SK-N-DZ (cell line): ENCODE measurements at regions not wholly inside any gene's neighbourhood (a gene's known extent, or its start where the extent isn't known, plus 50 kb on each side); places are given as distances from the start of the nearest gene placed in this dataset.
"Not testable (repeated sequence)": the region's sequence is repeated elsewhere in the genome, so short reads cannot be mapped to it uniquely, and the experiment has no call there.

ENCODE experiments used
- DNase-seq: peaks from one replicate; pipeline ENCODE4 v3.0.0-alpha.2; 2015; ENCODE audit warnings: low spot score

GRCh38 chr15:62270216-62270921 lies 105.3 kb upstream of the C2CD4B start:
- no peak for DNase-seq

- DNase-seq: no peak
These were observed 107.2 kb upstream of the C2CD4B start for GRCh38 chr15:62272290-62272689.

DNA sequence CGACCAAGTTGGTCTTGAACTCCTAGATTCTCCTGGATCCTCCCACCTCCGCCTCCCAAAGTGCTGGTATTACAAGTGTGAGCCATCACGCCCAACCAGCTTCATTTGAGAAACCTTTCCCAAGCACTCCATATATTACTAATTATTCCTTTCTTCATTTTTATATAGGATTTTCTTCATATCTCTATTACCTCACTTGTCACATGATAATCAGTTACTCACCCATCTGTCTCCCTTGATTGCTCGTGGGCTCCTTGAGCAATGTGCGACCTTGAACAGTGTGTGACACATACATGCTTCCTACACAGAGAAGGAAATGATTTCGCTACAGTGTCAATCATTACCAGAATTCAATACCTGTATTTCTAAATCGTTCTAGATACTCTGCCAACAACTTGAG lies 110.7 kb upstream of the C2CD4B start:
- DNase-seq: no peak

GRCh38 chr15:62277816-62278394 lies 112.8 kb upstream of the C2CD4B start:
- no peak for DNase-seq

DNA sequence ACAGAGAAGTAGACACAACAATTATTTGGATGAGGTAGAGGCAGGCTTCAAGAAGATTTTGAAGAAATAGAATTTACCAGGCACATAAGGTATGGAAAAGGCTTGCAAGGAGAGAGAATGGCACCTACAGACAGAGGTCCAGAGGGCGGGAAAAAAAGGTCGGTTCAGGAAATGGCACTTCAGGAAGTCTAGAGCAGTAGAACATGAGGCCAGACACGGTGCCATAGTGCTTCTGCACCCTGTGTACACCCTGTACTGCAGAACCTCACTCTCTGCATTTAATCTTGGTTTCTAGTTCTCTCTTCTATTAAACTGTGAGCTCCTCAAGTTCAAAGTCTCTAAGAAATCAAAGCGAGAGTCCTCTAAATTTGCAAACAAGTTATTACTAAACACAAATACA lies 113.4 kb upstream of the C2CD4B start:
- no peak for DNase-seq

DNA sequence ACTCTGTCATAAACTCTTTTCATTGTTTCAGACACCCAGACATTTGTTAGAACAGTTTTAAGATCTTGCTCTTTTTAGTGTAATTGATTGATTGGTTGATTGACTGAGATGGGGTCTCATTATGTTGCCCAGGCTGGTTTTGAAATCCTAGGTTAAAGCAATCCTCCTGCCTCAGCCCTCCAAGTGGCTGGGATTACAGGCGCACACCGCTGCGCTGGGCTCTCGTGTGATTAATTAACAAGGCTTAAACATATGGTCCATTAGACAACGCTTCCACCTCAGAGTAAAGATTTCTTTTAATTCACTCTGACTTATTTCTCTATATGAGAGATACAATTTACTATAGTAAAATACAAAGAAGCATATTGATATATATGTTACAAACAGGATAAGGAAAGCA lies 114.0 kb upstream of the C2CD4B start:
- DNase-seq: no peak

GRCh38 chr15:62280625-62281024 lies 115.5 kb upstream of the C2CD4B start:
- DNase-seq: no peak

GRCh38 chr15:62281801-62282200 lies 116.7 kb upstream of the C2CD4B start:
- not testable (repeated sequence) for DNase-seq

- DNase-seq: no peak
These were observed 122.2 kb upstream of the C2CD4B start for GRCh38 chr15:62287066-62287857.

- DNase-seq: no peak
These were observed 123.4 kb upstream of the C2CD4B start for GRCh38 chr15:62288361-62289017.

DNA sequence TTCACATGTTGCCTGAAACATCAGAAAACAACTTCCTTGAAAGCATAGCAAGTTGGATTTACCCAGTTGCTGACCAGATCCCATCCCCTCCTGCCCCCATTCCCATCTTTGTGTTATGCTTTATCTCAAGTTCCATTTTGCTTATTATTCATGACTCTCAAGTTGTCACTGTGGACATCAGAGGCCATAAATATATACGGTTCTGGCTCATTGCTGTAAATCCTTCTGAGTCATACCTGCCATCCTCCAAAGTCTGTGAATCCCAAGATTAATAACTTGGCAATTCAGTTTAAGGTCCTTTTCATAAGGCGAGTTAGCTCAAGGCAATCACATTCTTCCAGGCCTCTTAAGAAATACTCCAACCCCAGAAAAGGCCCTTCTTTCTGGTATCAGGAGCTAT lies 126.2 kb upstream of the C2CD4B start:
- peak; percentile 16 for DNase-seq

DNA sequence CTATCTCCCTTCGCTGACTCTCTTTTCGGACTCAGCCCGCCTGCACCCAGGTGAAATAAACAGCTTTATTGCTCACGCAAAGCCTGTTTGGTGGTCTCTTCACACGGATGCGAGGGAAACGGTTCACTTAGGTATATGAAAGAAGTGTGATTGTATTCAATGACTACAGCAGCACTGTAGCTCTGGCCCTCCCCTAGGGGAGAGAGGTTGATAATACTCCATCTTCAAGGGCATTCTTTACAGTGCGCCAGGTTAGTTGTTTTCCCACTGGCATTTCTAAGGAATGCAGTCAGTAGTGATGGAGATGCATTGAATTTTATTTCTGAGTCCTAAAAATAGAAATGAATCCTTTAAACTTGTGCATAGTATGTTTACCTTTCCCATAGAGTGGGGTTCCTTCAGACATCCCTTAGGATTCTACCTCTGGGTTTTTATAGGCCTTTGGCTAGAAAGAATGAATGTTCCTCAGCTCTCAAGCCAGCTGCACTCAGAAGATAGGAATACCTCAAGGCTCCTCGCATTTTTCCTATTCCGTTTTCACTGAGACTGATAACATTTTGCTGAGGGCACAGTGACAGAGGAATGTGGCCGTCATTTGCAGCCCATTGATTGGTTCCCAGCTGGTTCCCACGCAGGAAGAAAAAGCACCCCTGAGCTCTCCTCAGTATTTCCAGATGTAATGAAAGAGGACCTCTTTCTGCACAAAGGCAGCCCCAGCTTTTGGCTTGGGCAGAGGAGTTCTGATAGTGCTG lies 131.8 kb upstream of the C2CD4B start:
- no peak for DNase-seq

DNA sequence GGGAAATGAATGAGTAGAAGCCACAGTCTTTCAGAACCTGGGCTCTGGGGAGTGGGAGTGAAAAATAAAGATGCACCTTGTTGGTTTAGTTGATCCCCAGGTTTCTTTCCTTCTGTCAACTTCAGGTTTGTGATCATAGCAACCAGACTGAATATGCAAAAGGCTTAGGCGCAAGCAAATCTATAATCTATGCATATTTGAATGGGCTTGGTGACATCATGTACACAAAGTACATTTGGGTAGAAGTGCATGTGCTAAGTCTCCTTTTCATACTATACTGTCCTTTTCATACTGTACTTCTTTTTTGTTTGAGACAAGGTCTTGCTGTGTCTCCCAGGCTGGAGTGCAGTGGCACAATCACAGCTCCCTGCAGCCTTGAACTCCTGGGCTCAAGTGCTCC lies 132.4 kb upstream of the C2CD4B start:
- no peak for DNase-seq

- no peak for DNase-seq
These were observed 132.8 kb upstream of the C2CD4B start for GRCh38 chr15:62297933-62298332.

DNA sequence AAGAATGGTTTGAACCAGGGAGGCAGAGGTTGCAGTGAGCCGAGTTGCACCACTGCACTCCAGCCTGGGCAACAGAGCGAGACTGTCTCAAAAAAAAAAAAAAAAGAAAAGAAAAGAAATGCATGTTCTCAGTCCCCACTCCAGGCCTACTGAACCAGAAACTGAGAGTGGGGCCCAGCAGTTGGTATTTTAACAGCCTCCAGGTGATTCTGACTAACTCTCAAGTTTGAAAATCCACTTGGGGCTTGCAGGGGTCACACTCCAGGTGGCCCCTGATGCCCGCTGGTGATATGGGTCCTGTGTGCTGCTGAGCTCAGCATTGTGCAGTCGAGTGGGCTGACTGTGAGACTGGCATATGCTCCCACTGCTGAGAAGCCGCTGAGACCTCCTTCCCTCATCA lies 133.7 kb upstream of the C2CD4B start:
- DNase-seq: no peak

DNA sequence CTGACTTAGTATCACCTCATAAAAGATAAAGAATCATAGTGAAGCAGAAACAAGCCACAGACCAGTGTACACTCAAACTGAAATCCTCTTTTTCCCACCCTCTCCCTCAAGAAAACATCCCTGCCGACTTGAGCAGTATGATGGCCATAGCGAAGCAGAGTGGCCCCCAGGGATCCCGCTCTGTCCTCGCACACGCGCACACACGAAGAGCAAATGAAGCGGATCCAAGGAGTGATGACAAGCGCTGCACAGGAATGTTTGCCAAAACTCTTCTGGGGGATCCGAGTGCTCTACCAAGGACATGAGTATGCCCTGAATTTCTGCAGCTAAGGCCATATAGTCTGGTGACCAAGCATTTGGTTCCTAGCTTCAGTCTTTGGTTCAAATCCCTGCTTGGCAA lies 134.5 kb upstream of the C2CD4B start:
- no peak for DNase-seq

DNA sequence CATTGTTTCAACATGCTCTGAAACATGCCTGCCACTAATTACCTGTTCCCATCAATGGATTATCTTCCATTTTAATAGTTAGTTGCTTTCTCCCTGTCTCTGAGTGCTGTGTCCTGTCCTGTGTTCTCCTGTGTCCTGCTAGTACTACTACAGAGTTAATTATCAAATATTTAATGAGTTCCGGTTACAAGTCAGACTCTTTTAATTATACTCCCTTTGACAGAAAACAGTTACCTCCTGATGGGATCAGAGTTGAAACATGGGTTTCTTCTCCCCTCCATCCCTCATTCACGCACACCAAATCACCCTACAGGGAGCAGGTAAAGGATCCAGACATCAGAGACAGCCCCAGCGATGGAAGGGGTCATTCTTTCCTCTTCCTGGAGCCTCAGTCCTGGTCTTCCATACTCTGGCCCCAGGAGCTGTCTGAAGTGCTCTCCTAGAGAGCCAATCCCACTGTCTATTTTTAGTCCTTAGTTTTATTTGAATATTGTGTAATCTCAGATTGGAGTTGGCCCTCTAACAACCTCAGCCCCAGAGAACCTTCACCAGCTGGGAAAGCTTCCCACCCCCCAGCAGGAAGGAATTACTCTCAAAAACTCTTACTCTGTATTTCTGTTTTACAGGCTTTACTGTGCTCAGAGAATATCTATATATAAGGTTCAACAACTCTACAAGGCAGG lies 137.0 kb upstream of the C2CD4B start:
- peak; percentile 31 for DNase-seq

DNA sequence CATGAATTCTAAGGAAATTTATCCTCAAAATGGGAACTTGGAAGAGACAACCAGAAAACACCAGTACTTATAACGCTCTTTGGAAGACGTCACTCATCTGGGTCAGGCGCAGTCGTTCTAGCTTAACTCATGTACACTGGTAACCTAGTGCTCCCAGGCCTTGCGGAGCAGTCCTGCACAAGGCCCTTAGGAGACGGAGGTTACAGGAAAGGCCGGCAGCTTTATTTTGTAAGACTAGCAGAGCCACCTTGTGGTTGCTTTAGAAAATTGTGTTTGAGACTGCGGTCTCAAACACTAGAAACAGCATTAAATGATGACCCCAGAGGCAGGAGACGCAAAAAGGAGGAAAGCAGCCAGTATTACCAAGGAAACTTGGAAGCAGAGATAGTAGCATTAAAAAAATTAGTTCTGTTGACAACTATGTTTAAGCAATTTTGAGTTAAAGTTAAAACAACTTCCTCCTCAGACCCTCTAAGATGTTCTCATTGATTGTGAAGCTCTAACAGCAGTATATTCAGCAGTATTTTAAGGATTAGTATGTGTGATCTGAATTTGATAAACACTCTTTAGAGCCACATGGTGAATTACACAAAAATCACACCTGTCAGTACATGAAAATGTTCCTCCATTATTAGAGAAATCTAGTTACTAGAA lies 141.9 kb upstream of the C2CD4B start:
- DNase-seq: peak; percentile 88

- DNase-seq: no peak
These were observed 142.5 kb upstream of the C2CD4B start for GRCh38 chr15:62307551-62307950.

- DNase-seq: no peak
These were observed 151.5 kb upstream of the C2CD4B start for GRCh38 chr15:62316413-62317060.
